Lower lobe of right lung (tissue), 2 donors: ENCODE measurements at regions not wholly inside any gene's neighbourhood (a gene's known extent, or its start where the extent isn't known, plus 50 kb on each side); places are given as distances from the start of the nearest gene placed in this dataset.

Source experiments
- ATAC-seq, 2 donors: fragments of 200-7000 bp; cut with Tn5 transposase; one replicate each; pipeline ENCODE4 v1.9.1; 2020 to 2022; ENCODE audit warnings: mild to moderate bottlenecking in 2 of 2, moderate library complexity in 2 of 2
- DNase-seq: peaks from one replicate; pipeline ENCODE4 v3.0.0-alpha.2; 2020
- H3K27ac ChIP-seq: fragments of 200-600 bp; one replicate; pipeline ENCODE4 v1.8.0; 2022
- H3K27me3 ChIP-seq: fragments of 200-600 bp; one replicate; pipeline ENCODE4 v1.8.0; 2022; ENCODE audit warnings: low read depth
- H3K36me3 ChIP-seq: fragments of 200-600 bp; one replicate; pipeline ENCODE4 v1.8.0; 2022; ENCODE audit warnings: mild to moderate bottlenecking
- H3K4me1 ChIP-seq: fragments of 200-600 bp; one replicate; pipeline ENCODE4 v1.8.0; 2022
- H3K4me3 ChIP-seq: fragments of 200-600 bp; one replicate; pipeline ENCODE4 v1.8.0; 2022; ENCODE audit warnings: mild to moderate bottlenecking
- H3K9me3 ChIP-seq: fragments of 200-600 bp; one replicate; pipeline ENCODE4 v1.8.0; 2022
- CTCF ChIP-seq: fragments of 200-600 bp; IDR thresholded peaks from one replicate; pipeline ENCODE4 v1.8.0; 2022; ENCODE audit warnings: antibody characterized with exemption, mild to moderate bottlenecking
- intact Hi-C: fragments of 100-400 bp; cut with DNase I; formaldehyde crosslinking; loops from one replicate; pipeline ENCODE4 v1.11.0; 2022
- donor health status: DM: no; HTN: yes; CAD: no; lungs with severe emphysema.

DNA sequence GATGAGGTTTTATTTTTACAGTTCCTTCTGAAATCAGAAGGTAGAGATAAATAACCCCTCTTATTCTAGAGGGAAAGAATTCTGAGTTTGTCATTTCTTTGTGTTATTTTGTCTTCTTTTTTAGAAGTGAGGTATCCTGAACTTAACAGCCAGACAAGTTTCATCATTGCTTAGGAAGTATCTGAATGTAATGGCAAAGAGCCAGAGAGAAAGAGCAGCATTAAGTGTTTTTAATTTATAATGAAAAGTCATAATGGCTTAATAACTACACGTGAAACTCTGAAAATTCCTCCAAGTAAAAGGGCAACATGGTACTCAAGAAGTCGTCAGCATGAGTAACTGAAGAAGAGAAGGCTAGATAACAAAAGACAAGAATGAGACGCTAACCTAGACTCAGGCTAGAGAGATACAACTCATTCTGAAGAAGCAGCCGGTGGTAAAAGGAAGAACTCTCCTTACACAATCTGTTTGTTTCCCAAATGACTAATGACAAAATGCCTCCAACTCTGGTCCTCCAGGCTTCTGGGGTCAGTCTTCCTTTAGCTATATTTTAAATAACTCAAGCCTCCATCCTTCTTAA, 116.2 kb upstream of the NECTIN3 start:
- H3K4me1 ChIP-seq: no peaks in the 10 kb centered on the region
- H3K36me3 ChIP-seq: no peaks in the 10 kb centered on the region
- H3K9me3 ChIP-seq: no peaks in the 10 kb centered on the region
- ATAC-seq (no peak), DNase-seq (no peak)
- TF ChIP-seq CTCF: no peak
- H3K27ac ChIP-seq: no peak overlapping the region
- no peaks in the 10 kb centered on the region for H3K27me3 ChIP-seq
- intact Hi-C loops: no loop called here
- H3K4me3 ChIP-seq: no peak overlapping the region

DNA sequence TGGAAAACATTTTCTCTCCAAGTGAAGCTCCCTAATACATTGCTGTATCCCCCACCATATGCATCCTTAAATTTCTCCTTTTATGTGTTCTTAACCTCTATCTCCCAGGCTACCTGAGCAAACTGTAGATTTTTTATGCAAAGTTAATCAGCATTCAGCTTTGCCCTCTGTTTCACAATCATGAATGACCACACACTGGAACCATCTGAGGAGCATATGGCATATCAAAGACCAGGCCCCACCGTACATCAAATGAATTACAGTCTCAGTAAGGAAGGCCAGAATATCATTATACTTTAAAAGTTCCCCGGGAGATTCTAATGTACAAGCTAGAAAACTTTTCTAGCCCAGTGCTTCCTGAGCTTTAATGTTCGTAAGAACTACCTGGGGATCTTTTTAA, 115.5 kb upstream of the NECTIN3 start:
- TF ChIP-seq CTCF: no peak
- ATAC-seq: no peak
- Histone ChIP-seq H3K4me1 (no peaks in the 10 kb centered on the region), H3K27me3 (no peaks in the 10 kb centered on the region), H3K9me3 (no peaks in the 10 kb centered on the region), H3K36me3 (no peaks in the 10 kb centered on the region), H3K27ac (no peak overlapping the region), H3K4me3 (no peak overlapping the region)
- no peak for DNase-seq
- intact Hi-C loops: no loop called here

- intact Hi-C loops: no loop called here
- H3K27ac ChIP-seq: no peak overlapping the region
- no peaks in the 10 kb centered on the region for H3K9me3 ChIP-seq
- TF ChIP-seq CTCF: no peak
- H3K27me3 ChIP-seq: no peaks in the 10 kb centered on the region
- ATAC-seq (no peak), DNase-seq (no peak)
- H3K36me3 ChIP-seq: no peaks in the 10 kb centered on the region
- H3K4me1 ChIP-seq: no peaks in the 10 kb centered on the region
- H3K4me3 ChIP-seq: no peak overlapping the region
These were observed 114.2 kb upstream of the NECTIN3 start for GRCh38 chr3:110957247-110958025.

GRCh38 chr3:110958313-110959147, 113.1 kb upstream of the NECTIN3 start:
- no peak for TF ChIP-seq CTCF
- Histone ChIP-seq H3K4me3 (no peak overlapping the region), H3K27ac (no peak overlapping the region), H3K4me1 (no peaks in the 10 kb centered on the region), H3K36me3 (no peaks in the 10 kb centered on the region), H3K27me3 (no peaks in the 10 kb centered on the region), H3K9me3 (no peaks in the 10 kb centered on the region)
- no peak for ATAC-seq
- intact Hi-C loops: no loop called here
- DNase-seq: no peak

DNA sequence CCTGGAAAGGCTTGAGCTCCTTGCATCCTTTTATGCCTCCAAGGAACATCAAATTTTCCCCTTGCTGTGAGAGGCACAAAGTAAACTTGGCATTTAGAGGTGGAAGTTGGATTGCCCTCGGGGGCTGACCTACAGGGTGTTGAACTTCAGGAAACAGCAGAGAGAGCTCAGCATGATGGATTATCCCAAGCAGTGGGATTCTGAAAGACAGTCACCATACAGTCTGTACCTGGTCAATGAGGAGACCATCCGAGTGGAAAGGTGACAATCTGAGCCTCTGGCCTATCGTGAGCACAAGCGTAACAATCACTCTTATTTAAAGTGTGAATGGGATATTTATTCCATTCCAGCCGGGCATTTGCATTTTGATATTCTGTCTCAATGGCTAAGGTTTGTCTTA, 105.6 kb upstream of the NECTIN3 start:
- Histone ChIP-seq H3K36me3 (no peaks in the 10 kb centered on the region), H3K9me3 (peaks cover 9% of the 10 kb centered on the region), H3K27me3 (no peaks in the 10 kb centered on the region), H3K27ac (no peak overlapping the region), H3K4me1 (no peaks in the 10 kb centered on the region), H3K4me3 (no peak overlapping the region)
- ATAC-seq (no peak), DNase-seq (no peak)
- TF ChIP-seq CTCF: no peak
- intact Hi-C loops: no loop called here
